ENCODE measurements at regions not wholly inside any gene's neighbourhood (a gene's known extent, or its start where the extent isn't known, plus 50 kb on each side); places are given as distances from the start of the nearest gene placed in this dataset.

GRCh38 chr1:56032096-56032676 lies 547.2 kb downstream of the PLPP3 start:
- no peak for DNase-seq (ENCODE audit: low read depth)

DNA sequence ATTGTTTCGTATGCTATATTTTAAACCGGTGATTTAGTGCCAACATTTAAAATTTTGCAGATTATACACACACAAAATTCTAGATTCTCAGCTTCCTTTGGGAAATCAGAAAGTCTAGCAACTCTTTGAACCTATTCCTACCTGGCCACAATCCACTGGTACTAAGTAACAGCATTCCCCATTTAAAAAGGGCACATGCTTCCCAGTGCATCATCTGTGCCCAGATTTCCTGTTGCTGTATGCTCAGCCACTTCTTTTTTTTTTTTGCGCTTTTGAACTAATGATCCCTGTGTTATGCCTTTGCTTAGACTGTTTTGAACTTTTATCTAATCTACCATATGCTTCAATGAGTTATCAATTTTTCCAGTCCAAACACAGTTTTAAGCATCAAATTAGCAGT lies 548.4 kb downstream of the PLPP3 start:
- DNase-seq (ENCODE audit: low read depth) = no peak

DNA sequence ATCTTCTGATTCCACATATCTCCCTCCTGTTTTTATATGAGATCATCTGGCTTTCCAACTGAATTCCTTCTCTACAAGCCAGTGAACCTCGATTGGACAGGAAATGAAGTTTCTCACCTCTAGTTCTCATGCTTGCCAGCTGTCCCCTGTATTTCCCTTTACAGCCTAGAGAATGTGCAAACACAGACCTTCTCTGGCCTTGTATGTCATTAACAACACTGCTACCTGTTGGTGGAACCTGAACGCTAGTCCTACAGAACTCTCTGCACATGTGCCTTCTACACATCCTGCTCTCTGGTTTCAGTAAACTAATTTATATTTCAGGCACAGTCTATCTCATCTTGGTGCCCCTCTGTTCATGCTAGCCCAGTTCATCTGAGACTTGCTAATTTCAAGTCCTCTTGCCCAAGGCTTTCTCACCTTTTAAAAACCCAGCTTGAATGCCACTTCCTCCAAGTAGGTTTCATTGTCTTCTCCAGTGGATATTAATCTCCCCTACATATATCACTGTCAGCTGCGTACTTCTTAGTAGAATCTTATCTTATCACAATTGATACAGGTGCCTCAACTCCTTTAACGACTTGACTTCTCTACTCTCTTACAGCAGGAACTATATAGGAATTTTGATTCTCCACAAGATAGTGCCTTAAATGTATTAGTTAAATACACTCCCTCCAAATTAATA lies 549.9 kb downstream of the PLPP3 start:
- DNase-seq (ENCODE audit: low read depth) = no peak

GRCh38 chr1:56028911-56029310 lies 550.5 kb downstream of the PLPP3 start:
- no peak for DNase-seq (ENCODE audit: low read depth)

- no peak for DNase-seq (ENCODE audit: low read depth)
Observed at GRCh38 chr1:56028244-56028643, 551.1 kb downstream of the PLPP3 start.

DNA sequence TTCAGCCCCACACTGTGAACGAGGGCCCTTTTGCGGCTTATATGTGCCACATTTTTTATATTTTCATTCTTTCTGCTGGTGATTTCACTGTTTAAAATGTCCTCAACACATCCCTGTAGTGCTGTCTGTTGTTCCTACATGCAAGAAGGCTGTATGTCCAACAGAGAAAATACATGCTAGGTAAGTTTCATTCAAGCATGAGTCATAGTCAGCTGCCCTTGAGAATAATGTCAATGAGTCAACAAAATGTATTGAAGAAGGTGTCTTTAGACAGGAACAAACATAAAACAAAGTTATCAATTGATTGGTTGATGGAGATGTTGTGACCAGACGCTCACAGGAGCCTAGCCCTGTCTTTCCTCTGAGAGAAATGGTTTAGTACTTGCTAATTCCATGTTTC lies 553.4 kb downstream of the PLPP3 start:
- no peak for DNase-seq (ENCODE audit: low read depth)

DNA sequence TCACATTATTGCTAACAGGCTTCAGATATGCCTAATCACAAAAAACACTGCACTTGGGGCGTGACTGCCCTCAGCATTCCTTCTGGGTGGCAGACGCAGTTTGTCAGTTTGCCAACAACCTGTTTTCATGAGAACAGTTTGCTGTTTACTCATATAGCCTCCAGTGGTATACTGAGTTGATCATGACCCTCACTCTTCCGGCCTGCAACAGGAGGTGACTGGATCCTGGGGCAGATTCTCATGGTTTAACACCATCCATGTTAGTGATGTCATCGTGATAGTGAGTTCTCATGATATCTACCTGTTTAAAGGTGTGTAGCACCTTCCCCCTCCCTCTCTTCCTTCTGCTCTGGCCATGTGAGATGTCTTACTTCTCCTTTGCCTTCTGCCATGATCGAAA lies 555.2 kb downstream of the PLPP3 start:
- no peak for DNase-seq (ENCODE audit: low read depth)

DNA sequence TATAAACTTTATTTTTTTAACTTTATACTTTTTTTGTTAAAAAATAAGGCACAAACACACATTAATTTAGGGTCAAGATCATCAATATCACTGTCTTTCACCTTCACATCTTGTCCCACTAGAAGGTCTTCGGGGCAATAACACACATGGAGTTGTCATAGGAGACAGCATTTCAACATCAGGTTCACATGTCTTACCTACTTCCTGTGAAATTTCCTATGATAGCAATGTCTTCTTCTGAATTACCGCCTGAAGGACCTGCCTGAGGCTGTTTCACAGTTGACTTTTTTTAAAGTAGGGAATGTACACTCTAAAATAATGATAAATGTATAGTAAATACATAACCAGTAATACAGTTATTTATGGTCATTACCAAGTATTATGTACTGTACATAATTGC lies 559.4 kb downstream of the PLPP3 start:
- DNase-seq (ENCODE audit: low read depth) = no peak

GRCh38 chr1:56019472-56019871 lies 559.9 kb downstream of the PLPP3 start:
- DNase-seq (ENCODE audit: low read depth) = no peak

DNA sequence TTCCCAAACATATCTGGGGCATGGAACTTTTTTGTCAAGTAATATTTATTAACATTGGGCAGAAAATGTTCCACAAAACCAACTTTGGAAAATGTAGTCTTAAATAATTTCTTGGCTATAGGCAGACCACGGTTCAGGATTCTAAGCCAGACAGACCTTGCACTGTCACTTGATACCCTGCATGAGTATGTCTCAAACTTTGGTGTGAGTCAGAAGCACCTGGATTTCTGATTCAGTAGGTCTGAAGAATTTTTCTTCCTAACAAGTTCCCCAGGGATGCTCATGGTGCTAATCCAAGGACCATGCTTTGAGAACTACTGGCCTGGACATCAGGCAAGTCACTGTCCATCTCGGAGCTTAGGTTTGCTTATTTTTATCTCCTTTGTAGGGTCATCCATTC lies 562.0 kb downstream of the PLPP3 start:
- no peak for DNase-seq (ENCODE audit: low read depth)

DNA sequence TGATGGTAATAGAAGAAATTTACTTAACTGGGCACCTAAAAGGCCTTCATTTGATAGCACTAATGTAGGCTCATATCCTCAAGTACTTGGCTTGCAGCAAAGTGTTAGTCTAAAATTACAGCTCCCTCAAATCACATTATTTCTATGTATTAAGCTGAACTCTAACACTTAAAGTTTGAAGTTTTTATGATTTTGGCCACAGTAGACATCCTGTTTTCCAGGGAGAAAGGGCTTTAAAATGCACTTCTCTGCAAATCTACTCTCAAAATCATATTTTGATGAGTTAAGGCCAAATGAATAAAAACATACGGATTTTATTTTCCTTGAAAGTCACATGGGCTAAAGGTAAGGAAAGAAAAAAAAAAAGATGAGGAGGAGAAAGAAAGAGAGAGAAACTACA lies 575.5 kb downstream of the PLPP3 start:
- no peak for DNase-seq (ENCODE audit: low read depth)

- no peak for DNase-seq (ENCODE audit: low read depth)
Observed at GRCh38 chr1:56002231-56002630, 577.1 kb downstream of the PLPP3 start.

- no peak for DNase-seq (ENCODE audit: low read depth)
Observed at GRCh38 chr1:56000424-56000823, 578.9 kb downstream of the PLPP3 start.

DNA sequence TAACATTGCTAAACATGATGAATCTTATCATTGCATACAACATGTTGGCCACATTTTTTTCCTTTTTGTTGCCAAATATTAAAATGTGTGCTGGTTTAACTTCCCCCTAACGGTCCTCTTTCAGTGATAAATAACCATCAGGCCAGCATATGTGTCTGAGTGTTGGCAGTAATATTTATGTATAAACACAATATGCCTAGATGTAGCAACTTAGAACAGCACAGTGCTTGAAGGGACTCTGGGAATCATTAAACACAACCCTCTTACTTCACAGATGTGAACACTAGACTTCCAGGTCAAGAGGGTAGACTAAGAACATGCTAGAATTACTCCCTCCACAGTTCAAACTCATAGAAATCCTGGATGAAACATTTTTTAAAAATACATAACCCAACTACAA lies 581.8 kb downstream of the PLPP3 start:
- DNase-seq (ENCODE audit: low read depth) = no peak

GRCh38 chr1:55993646-55994318 lies 585.6 kb downstream of the PLPP3 start:
- no peak for DNase-seq (ENCODE audit: low read depth)

- DNase-seq (ENCODE audit: low read depth) = no peak
Observed at GRCh38 chr1:55990007-55990406, 589.4 kb downstream of the PLPP3 start.

DNA sequence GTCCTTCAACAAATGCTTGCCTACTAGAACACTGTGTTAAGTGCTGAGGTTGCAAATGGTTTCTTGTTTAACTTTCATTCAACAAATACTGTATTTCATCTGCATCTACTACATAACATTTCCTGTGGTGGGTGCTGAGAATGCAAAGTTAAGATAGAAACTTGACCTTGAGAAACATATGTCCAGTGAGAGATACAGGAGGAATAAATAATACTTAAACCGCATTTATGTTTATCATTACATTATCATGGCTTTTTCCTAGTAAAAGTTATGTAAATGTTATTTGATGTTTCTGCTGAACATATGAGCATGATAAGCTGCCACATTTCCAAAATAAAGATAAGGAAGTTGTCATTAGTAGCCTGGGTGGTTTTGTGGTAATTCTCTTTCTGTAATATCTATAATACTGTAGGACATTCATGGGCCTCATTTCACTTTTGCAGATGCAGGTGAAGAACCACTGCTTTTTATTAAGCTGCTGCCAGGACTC lies 590.4 kb downstream of the PLPP3 start:
- no peak for DNase-seq (ENCODE audit: low read depth)

DNA sequence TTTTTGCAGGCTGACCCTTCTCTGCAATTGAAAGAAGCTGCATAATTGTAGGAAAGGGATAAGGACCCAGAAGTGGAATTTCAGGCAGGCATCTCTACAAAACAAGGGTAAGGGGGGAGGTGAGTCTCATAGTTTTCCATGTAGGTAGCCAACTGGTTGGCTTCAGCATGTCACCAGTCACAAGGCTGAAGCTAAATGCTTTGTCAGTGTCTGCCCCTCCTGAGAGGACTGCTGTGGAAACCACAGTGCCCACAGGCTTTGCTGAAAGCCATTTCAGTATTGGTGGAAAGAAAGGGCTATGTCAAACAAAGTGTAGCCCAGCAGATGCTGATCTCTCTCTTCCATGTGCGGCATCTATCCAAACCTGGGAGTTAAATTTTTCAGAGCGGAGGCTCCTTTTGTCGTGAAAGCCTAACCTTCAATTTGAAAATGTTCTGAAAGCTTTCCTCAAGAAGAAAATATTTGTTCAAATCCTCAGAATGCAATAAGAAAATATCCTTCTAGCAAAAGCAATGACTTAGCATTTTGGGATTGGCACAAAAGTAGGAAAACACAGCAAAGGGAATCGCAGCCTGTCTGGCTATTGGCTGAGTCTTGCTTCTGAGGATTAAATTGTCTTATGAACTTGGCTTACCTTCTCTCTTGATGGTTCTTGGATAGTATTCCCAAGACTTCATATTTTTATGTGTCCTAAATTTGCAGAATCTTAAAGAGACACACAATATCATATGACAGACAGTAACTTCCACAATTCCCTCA lies 591.7 kb downstream of the PLPP3 start:
- DNase-seq (ENCODE audit: low read depth) = no peak

DNA sequence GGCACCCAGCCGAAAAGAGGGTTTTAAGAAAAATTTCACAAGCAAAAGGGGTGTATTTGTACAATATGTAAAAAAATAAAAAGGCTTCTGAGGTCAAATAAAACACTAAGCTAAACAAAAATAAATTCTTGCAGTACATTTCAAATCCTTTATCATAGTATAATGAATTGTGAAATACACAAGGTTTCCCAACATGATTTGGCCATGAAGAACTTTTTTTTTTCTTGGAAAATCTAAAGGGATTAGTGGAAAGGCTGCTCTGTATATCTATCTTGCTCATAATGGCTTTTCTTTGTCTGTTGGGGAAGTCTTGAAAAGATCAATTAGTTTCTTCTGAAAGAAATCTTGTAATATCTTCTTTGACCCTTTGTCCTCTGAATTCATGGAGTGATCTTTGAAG lies 593.4 kb downstream of the PLPP3 start:
- no peak for DNase-seq (ENCODE audit: low read depth)

DNA sequence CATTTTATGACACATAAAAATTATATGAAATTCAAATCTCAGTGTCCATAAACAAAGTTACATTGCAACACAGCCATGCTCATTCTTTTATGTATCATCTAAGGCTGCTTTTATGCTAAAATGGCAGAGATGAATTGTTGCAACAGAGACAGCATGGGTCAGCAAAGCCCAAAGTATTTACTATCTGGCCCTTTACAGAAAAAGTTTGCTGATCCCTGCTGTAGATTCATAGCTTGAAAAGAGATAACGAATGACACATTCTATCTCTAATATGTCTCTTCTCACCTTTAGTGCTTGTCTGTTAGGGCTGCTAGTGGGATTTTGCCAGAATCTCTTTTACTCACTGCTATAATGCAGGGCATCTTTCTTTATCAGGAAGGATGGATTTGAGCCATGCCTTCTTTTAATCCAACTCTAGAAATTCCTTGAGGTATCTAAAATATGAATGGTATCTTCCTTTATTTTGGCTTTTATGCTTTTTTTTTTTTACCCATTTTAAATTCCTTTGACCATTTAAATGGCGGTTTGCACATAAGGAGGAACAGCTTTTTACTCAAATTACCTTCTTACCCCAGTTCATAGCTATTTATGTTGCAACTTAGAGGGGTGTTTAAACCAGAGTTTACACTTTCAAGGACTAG lies 598.2 kb downstream of the PLPP3 start:
- DNase-seq (ENCODE audit: low read depth) = no peak

DNA sequence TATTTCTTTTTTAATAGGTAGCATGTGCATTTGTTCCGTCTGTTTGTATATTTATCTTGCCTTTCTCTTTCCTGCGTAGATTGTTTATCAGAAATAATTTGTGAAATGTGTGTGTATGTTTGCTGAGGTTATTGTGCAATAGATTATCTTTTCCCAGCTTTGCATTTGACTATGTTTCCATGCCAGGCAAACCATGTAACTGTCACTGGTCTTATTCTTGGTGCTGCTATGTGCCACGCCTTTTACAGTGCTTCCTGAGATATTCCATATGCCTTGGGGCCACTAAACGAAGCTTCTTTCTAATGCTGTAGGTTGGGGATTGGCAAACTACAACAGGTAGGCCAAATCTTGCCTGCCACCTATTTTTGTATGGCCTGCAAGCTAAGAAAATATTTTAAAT lies 598.8 kb downstream of the PLPP3 start:
- DNase-seq (ENCODE audit: low read depth) = no peak

GRCh38 chr1:55974714-55975441 lies 604.5 kb downstream of the PLPP3 start:
- DNase-seq (ENCODE audit: low read depth) = no peak
